ENCODE measurements at regions not wholly inside any gene's neighbourhood (a gene's known extent, or its start where the extent isn't known, plus 50 kb on each side); places are given as distances from the start of the nearest gene placed in this dataset.

- no peaks in the 10 kb centered on the region for H3K4me1 ChIP-seq
- TF ChIP-seq POLR2A (IDR thresholded peaks at IDR 0.05) (no peak), EP300 (IDR thresholded peaks at IDR 0.05) (no peak), CTCF (IDR thresholded peaks at IDR 0.05) (no peak)
- H3K9me3 ChIP-seq, result no peaks in the 10 kb centered on the region
- DNase-seq (ENCODE audit: low spot score in 2 of 2), result no peak
- H3K4me3 ChIP-seq, result no peak overlapping the region
- H3K27me3 ChIP-seq, result no peaks in the 10 kb centered on the region
- H3K36me3 ChIP-seq, result no peaks in the 10 kb centered on the region
- H3K27ac ChIP-seq, result no peak overlapping the region
- 83 to 85% methylated on average over 11 of the region's 11 CpGs for WGBS, 2 donors
Measured at GRCh38 chr6:1087154-1087843, 224.6 kb upstream of the FOXQ1 start.

- Histone ChIP-seq H3K27ac (no peak overlapping the region), H3K36me3 (no peaks in the 10 kb centered on the region), H3K27me3 (no peaks in the 10 kb centered on the region), H3K4me1 (peaks cover 0 to 7% (median 0%) of the 10 kb centered on the region in 4 donors), H3K4me3 (no peak overlapping the region), H3K9me3 (no peaks in the 10 kb centered on the region)
- WGBS, 2 donors, result 81% methylated on average over 10 of the region's 10 CpGs
- TF ChIP-seq POLR2A (IDR thresholded peaks at IDR 0.05), result no peak
- no peak for TF ChIP-seq EP300 (IDR thresholded peaks at IDR 0.05)
- no peak for TF ChIP-seq CTCF (IDR thresholded peaks at IDR 0.05)
- no peak for DNase-seq (ENCODE audit: low spot score in 2 of 2)
Measured at GRCh38 chr6:1086446-1087153, 225.3 kb upstream of the FOXQ1 start.

- TF ChIP-seq CTCF (IDR thresholded peaks at IDR 0.05), result no peak
- TF ChIP-seq EP300 (IDR thresholded peaks at IDR 0.05), result no peak
- no peak for TF ChIP-seq POLR2A (IDR thresholded peaks at IDR 0.05)
- peaks cover 0 to 8% (median 0%) of the 10 kb centered on the region in 4 donors for H3K4me1 ChIP-seq
- H3K27ac ChIP-seq, result no peak overlapping the region
- no peak for DNase-seq (ENCODE audit: low spot score in 2 of 2)
- no peak overlapping the region for H3K4me3 ChIP-seq
- WGBS, 2 donors, result 76 to 80% methylated on average over 11 of the region's 11 CpGs
- no peaks in the 10 kb centered on the region for H3K27me3 ChIP-seq
- H3K36me3 ChIP-seq, result no peaks in the 10 kb centered on the region
- H3K9me3 ChIP-seq, result no peaks in the 10 kb centered on the region
Measured at GRCh38 chr6:1082285-1082935, 229.5 kb upstream of the FOXQ1 start.

GRCh38 chr6:1081551-1082284 is 230.2 kb upstream of the FOXQ1 start:
- Histone ChIP-seq H3K4me1 (peaks cover 0 to 8% (median 0%) of the 10 kb centered on the region in 4 donors), H3K27ac (no peak overlapping the region), H3K9me3 (no peaks in the 10 kb centered on the region), H3K36me3 (no peaks in the 10 kb centered on the region), H3K27me3 (no peaks in the 10 kb centered on the region), H3K4me3 (no peak overlapping the region)
- no peak for TF ChIP-seq EP300 (IDR thresholded peaks at IDR 0.05)
- TF ChIP-seq CTCF (IDR thresholded peaks at IDR 0.05), result no peak
- no peak for DNase-seq (ENCODE audit: low spot score in 2 of 2)
- WGBS, 2 donors, result 57 to 61% methylated on average over 7 of the region's 7 CpGs

All from tibial nerve (tissue), 4 donors.